ENCODE measurements at regions not wholly inside any gene's neighbourhood (a gene's known extent, or its start where the extent isn't known, plus 50 kb on each side); places are given as distances from the start of the nearest gene placed in this dataset.

- BruUV-seq (replicated peaks) = no TSS peak
- Mint-ChIP-seq H3K27ac (ENCODE audit: unreplicated experiment) (no peak overlapping the region), H3K27me3 (ENCODE audit: unreplicated experiment) (no peaks in the 10 kb centered on the region), H3K4me1 (ENCODE audit: low read depth, unreplicated experiment) (no peaks in the 10 kb centered on the region), H3K36me3 (ENCODE audit: insufficient read depth, unreplicated experiment) (no peaks in the 10 kb centered on the region), H3K4me3 (ENCODE audit: low read depth, unreplicated experiment) (no peak overlapping the region), H3K9me3 (ENCODE audit: low read depth, unreplicated experiment) (peaks cover 2% of the 10 kb centered on the region)
- DNase-seq = no peak
- CTCF ChIA-PET = interaction anchor here (0.7 kb wide), 1 partner anchor 193 kb away, joined by 4 read pairs; no protein-coding TSS in a partner anchor
- intact Hi-C loops (cut with micrococcal nuclease; ENCODE audit: unreplicated experiment) = no loop called here
- no peak for TF ChIP-seq CTCF (IDR thresholded peaks at IDR 0.05; ENCODE audit: unreplicated experiment)
These were observed 464.8 kb upstream of the USP24 start for GRCh38 chr1:55679971-55680370.

GRCh38 chr1:55673416-55673815, 458.3 kb upstream of the USP24 start:
- no peak overlapping the region for H3K27ac Mint-ChIP-seq (ENCODE audit: unreplicated experiment)
- no TSS peak for BruUV-seq (replicated peaks)
- DNase-seq = no peak
- H3K4me1 Mint-ChIP-seq (ENCODE audit: low read depth, unreplicated experiment) = no peaks in the 10 kb centered on the region
- H3K27me3 Mint-ChIP-seq (ENCODE audit: unreplicated experiment) = no peaks in the 10 kb centered on the region
- CTCF ChIA-PET = no interaction called here
- no peak for TF ChIP-seq CTCF (IDR thresholded peaks at IDR 0.05; ENCODE audit: unreplicated experiment)
- H3K9me3 Mint-ChIP-seq (ENCODE audit: low read depth, unreplicated experiment) = peaks cover 3% of the 10 kb centered on the region
- intact Hi-C loops (cut with micrococcal nuclease; ENCODE audit: unreplicated experiment) = no loop called here
- H3K36me3 Mint-ChIP-seq (ENCODE audit: insufficient read depth, unreplicated experiment) = no peaks in the 10 kb centered on the region
- no peak overlapping the region for H3K4me3 Mint-ChIP-seq (ENCODE audit: low read depth, unreplicated experiment)

GRCh38 chr1:55670331-55671082, 455.3 kb upstream of the USP24 start:
- Mint-ChIP-seq H3K9me3 (ENCODE audit: low read depth, unreplicated experiment) (peaks cover 3% of the 10 kb centered on the region), H3K4me3 (ENCODE audit: low read depth, unreplicated experiment) (no peak overlapping the region), H3K4me1 (ENCODE audit: low read depth, unreplicated experiment) (no peaks in the 10 kb centered on the region), H3K27ac (ENCODE audit: unreplicated experiment) (no peak overlapping the region), H3K27me3 (ENCODE audit: unreplicated experiment) (no peaks in the 10 kb centered on the region), H3K36me3 (ENCODE audit: insufficient read depth, unreplicated experiment) (no peaks in the 10 kb centered on the region)
- TF ChIP-seq CTCF (IDR thresholded peaks at IDR 0.05; ENCODE audit: unreplicated experiment) = no peak
- DNase-seq = no peak
- intact Hi-C loops (cut with micrococcal nuclease; ENCODE audit: unreplicated experiment) = no loop called here
- CTCF ChIA-PET = interaction anchor here (0.5 kb wide), 1 partner anchor 462 kb away, joined by 3 read pairs; no protein-coding TSS in a partner anchor
- no TSS peak for BruUV-seq (replicated peaks)

- Mint-ChIP-seq H3K4me1 (ENCODE audit: low read depth, unreplicated experiment) (no peaks in the 10 kb centered on the region), H3K4me3 (ENCODE audit: low read depth, unreplicated experiment) (no peak overlapping the region), H3K27me3 (ENCODE audit: unreplicated experiment) (no peaks in the 10 kb centered on the region), H3K9me3 (ENCODE audit: low read depth, unreplicated experiment) (peaks cover 3% of the 10 kb centered on the region), H3K36me3 (ENCODE audit: insufficient read depth, unreplicated experiment) (no peaks in the 10 kb centered on the region), H3K27ac (ENCODE audit: unreplicated experiment) (no peak overlapping the region)
- CTCF ChIA-PET = interaction anchor here (0.5 kb wide), 1 partner anchor 79 kb away, joined by 10 read pairs; no protein-coding TSS in a partner anchor
- TF ChIP-seq CTCF (IDR thresholded peaks at IDR 0.05; ENCODE audit: unreplicated experiment) = no peak
- BruUV-seq (replicated peaks) = no TSS peak
- DNase-seq = no peak
- intact Hi-C loops (cut with micrococcal nuclease; ENCODE audit: unreplicated experiment) = no loop called here
These were observed 454.1 kb upstream of the USP24 start for GRCh38 chr1:55669293-55669692.

Data from Calu3 (cell line).